ENCODE measurements at regions not wholly inside any gene's neighbourhood (a gene's known extent, or its start where the extent isn't known, plus 50 kb on each side); places are given as distances from the start of the nearest gene placed in this dataset.
A peak's percentile ranks its signal among the peaks of the same experiment; 100 is the strongest.

DNA sequence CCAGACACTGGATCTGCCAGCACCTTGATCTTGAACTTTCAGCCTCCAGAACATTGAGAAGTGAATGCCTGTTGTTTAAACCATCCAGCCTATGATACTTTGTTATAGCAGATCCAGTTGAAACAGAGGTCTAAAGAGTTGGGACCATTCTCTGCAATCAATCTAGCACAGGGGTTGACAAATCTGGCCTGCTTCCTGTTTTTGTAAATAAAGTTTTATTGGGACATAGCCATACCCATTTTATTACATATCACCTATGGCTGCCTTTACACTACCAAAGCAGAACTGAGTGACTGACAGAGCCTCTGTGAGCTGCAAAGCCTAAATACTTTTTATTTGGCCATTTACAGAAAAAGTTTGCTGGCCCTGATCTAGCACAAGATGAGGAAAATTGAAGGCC is 62.0 kb downstream of the BARX1 start:
- Histone ChIP-seq H3K4me1 (ENCODE audit: control insufficient read depth in 2 of 2, insufficient read depth in 2 of 2, low read length in 2 of 2) (peaks cover 0 to 16% of the 10 kb centered on the region in 2 donors), H3K4me3 (ENCODE audit: low read length) (no peak overlapping the region), H3K27ac (ENCODE audit: low read depth, low read length) (no peak overlapping the region), H3K9me3 (ENCODE audit: control insufficient read depth in 2 of 3, low read length in 3 of 3) (peaks cover 0 to 7% (median 0%) of the 10 kb centered on the region in 3 experiments), H3K36me3 (ENCODE audit: control insufficient read depth in 2 of 3, insufficient read depth in 3 of 3, low read length in 3 of 3) (no peaks in the 10 kb centered on the region), H3K27me3 (ENCODE audit: control insufficient read depth in 2 of 2, insufficient read depth in 2 of 2, low read length in 2 of 2) (no peaks in the 10 kb centered on the region)
- DNase-seq (no peak), ATAC-seq (no peak)
- Mint-ChIP-seq H3K4me3 (no peak overlapping the region), H3K27me3 (peaks cover 0 to 7% (median 0%) of the 10 kb centered on the region in 5 donors), H3K4me1 (peaks cover 10 to 25% (median 15%) of the 10 kb centered on the region in 7 donors), H3K9me3 (peaks cover 0 to 21% (median 10%) of the 10 kb centered on the region in 11 donors), H3K27ac (peak overlapping the region in 1 of 9 donors; percentile 47), H3K36me3 (peaks cover under 1 to 8% (median 4%) of the 10 kb centered on the region in 5 donors)
- ChIA-PET CTCF (no interaction called here), POLR2A (no interaction called here)
- intact Hi-C loops (cut with micrococcal nuclease) = no loop called here

DNA sequence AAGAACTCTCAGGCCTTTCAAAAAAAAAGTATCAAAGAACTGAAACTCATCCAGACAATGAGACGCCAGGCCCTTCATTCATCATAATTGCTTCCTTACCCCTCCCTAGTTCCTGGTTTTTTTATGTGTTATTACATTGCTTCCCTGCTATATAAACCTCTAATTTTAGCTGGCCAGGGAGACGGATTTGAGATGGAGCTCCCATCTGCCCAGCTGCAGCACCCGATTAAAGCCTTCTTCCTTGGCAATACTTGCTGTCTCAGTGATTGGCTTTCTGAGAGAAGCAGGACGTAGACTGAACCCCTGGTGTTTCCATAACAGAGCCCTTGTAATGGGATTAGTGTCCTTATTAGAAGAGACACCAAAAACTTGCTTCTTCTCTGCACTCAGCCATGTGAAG is 62.4 kb downstream of the BARX1 start:
- POLR2A ChIA-PET = no interaction called here
- Histone ChIP-seq H3K27ac (ENCODE audit: low read depth, low read length) (no peak overlapping the region), H3K9me3 (ENCODE audit: control insufficient read depth in 2 of 3, low read length in 3 of 3) (peaks cover 0 to 7% (median 0%) of the 10 kb centered on the region in 3 experiments), H3K27me3 (ENCODE audit: control insufficient read depth in 2 of 2, insufficient read depth in 2 of 2, low read length in 2 of 2) (no peaks in the 10 kb centered on the region), H3K4me3 (ENCODE audit: low read length) (no peak overlapping the region), H3K4me1 (ENCODE audit: control insufficient read depth in 2 of 2, insufficient read depth in 2 of 2, low read length in 2 of 2) (peaks cover 0 to 11% of the 10 kb centered on the region in 2 donors), H3K36me3 (ENCODE audit: control insufficient read depth in 2 of 3, insufficient read depth in 3 of 3, low read length in 3 of 3) (no peaks in the 10 kb centered on the region)
- Mint-ChIP-seq H3K27me3 (peaks cover 0 to 7% (median 0%) of the 10 kb centered on the region in 5 donors), H3K27ac (peak overlapping the region in 2 of 9 donors; percentile 47 to 67), H3K4me3 (no peak overlapping the region), H3K4me1 (peaks cover 6 to 20% (median 11%) of the 10 kb centered on the region in 7 donors), H3K9me3 (peaks cover 0 to 21% (median 10%) of the 10 kb centered on the region in 11 donors), H3K36me3 (peaks cover 0 to 8% (median 4%) of the 10 kb centered on the region in 5 donors)
- DNase-seq (no peak), ATAC-seq (no peak)
- intact Hi-C loops (cut with micrococcal nuclease) = no loop called here
- CTCF ChIA-PET = no interaction called here

- H3K9me3 ChIP-seq (ENCODE audit: control insufficient read depth in 2 of 3, low read length in 3 of 3) = peaks cover 0 to 7% (median 0%) of the 10 kb centered on the region in 3 experiments
- intact Hi-C loops (cut with micrococcal nuclease) = no loop called here
- H3K27ac ChIP-seq (ENCODE audit: low read depth, low read length) = no peak overlapping the region
- Mint-ChIP-seq H3K27me3 (peaks cover 0 to 13% (median 3%) of the 10 kb centered on the region in 5 donors), H3K27ac (no peak overlapping the region), H3K4me3 (no peak overlapping the region), H3K4me1 (peaks cover 0 to 11% (median 1%) of the 10 kb centered on the region in 7 donors), H3K9me3 (peaks cover 7 to 27% (median 12%) of the 10 kb centered on the region in 11 donors), H3K36me3 (peaks cover 0 to 11% (median 5%) of the 10 kb centered on the region in 5 donors)
- ChIA-PET POLR2A (interaction anchor here (0.5 kb wide), 1 partner anchor 747 kb away, joined by 3 read pairs; no protein-coding TSS in a partner anchor), CTCF (no interaction called here)
- ATAC-seq (no peak), DNase-seq (no peak)
- H3K36me3 ChIP-seq (ENCODE audit: control insufficient read depth in 2 of 3, insufficient read depth in 3 of 3, low read length in 3 of 3) = no peaks in the 10 kb centered on the region
- peaks cover 0 to 1% of the 10 kb centered on the region in 2 donors for H3K4me1 ChIP-seq (ENCODE audit: control insufficient read depth in 2 of 2, insufficient read depth in 2 of 2, low read length in 2 of 2)
- H3K4me3 ChIP-seq (ENCODE audit: low read length) = no peak overlapping the region
- H3K27me3 ChIP-seq (ENCODE audit: control insufficient read depth in 2 of 2, insufficient read depth in 2 of 2, low read length in 2 of 2) = no peaks in the 10 kb centered on the region
These were observed 63.4 kb downstream of the BARX1 start for GRCh38 chr9:93891549-93892310.

GRCh38 chr9:93891050-93891449 is 64.1 kb downstream of the BARX1 start:
- peaks cover 0 to 14% (median 5%) of the 10 kb centered on the region in 5 donors for H3K36me3 Mint-ChIP-seq
- H3K4me1 Mint-ChIP-seq = peaks cover 0 to 10% (median 0%) of the 10 kb centered on the region in 7 donors
- intact Hi-C loops (cut with micrococcal nuclease) = no loop called here
- H3K27ac Mint-ChIP-seq = no peak overlapping the region
- POLR2A ChIA-PET = no interaction called here
- Histone ChIP-seq H3K4me3 (ENCODE audit: low read length) (no peak overlapping the region), H3K27me3 (ENCODE audit: control insufficient read depth in 2 of 2, insufficient read depth in 2 of 2, low read length in 2 of 2) (no peaks in the 10 kb centered on the region), H3K9me3 (ENCODE audit: control insufficient read depth in 2 of 3, low read length in 3 of 3) (peaks cover 0 to 7% (median 0%) of the 10 kb centered on the region in 3 experiments), H3K4me1 (ENCODE audit: control insufficient read depth in 2 of 2, insufficient read depth in 2 of 2, low read length in 2 of 2) (no peaks in the 10 kb centered on the region), H3K27ac (ENCODE audit: low read depth, low read length) (no peak overlapping the region), H3K36me3 (ENCODE audit: control insufficient read depth in 2 of 3, insufficient read depth in 3 of 3, low read length in 3 of 3) (no peaks in the 10 kb centered on the region)
- CTCF ChIA-PET = no interaction called here
- DNase-seq (peak in 1 of 9 donors; percentile 13), ATAC-seq (no peak)
- peaks cover 7 to 29% (median 12%) of the 10 kb centered on the region in 11 donors for H3K9me3 Mint-ChIP-seq
- H3K4me3 Mint-ChIP-seq = no peak overlapping the region
- H3K27me3 Mint-ChIP-seq = peaks cover 0 to 13% (median 3%) of the 10 kb centered on the region in 5 donors

GRCh38 chr9:93890436-93890935 is 64.7 kb downstream of the BARX1 start:
- peaks cover 0 to 5% (median 0%) of the 10 kb centered on the region in 7 donors for H3K4me1 Mint-ChIP-seq
- CTCF ChIA-PET = no interaction called here
- Histone ChIP-seq H3K9me3 (ENCODE audit: control insufficient read depth in 2 of 3, low read length in 3 of 3) (peaks cover 0 to 7% (median 0%) of the 10 kb centered on the region in 3 experiments), H3K4me3 (ENCODE audit: low read length) (no peak overlapping the region), H3K4me1 (ENCODE audit: control insufficient read depth in 2 of 2, insufficient read depth in 2 of 2, low read length in 2 of 2) (no peaks in the 10 kb centered on the region), H3K36me3 (ENCODE audit: control insufficient read depth in 2 of 3, insufficient read depth in 3 of 3, low read length in 3 of 3) (no peaks in the 10 kb centered on the region), H3K27me3 (ENCODE audit: control insufficient read depth in 2 of 2, insufficient read depth in 2 of 2, low read length in 2 of 2) (no peaks in the 10 kb centered on the region), H3K27ac (ENCODE audit: low read depth, low read length) (no peak overlapping the region)
- no peak overlapping the region for H3K4me3 Mint-ChIP-seq
- no peak for DNase-seq
- intact Hi-C loops (cut with micrococcal nuclease) = no loop called here
- peaks cover 0 to 14% (median 5%) of the 10 kb centered on the region in 5 donors for H3K36me3 Mint-ChIP-seq
- ATAC-seq = no peak
- POLR2A ChIA-PET = no interaction called here
- peaks cover 0 to 13% (median 3%) of the 10 kb centered on the region in 5 donors for H3K27me3 Mint-ChIP-seq
- no peak overlapping the region for H3K27ac Mint-ChIP-seq
- H3K9me3 Mint-ChIP-seq = peaks cover 7 to 29% (median 12%) of the 10 kb centered on the region in 11 donors

- H3K4me1 Mint-ChIP-seq = peaks cover 0 to 4% (median 0%) of the 10 kb centered on the region in 7 donors
- no peak overlapping the region for H3K4me3 ChIP-seq (ENCODE audit: low read length)
- H3K36me3 ChIP-seq (ENCODE audit: control insufficient read depth in 2 of 3, insufficient read depth in 3 of 3, low read length in 3 of 3) = no peaks in the 10 kb centered on the region
- no peak overlapping the region for H3K4me3 Mint-ChIP-seq
- H3K27ac ChIP-seq (ENCODE audit: low read depth, low read length) = no peak overlapping the region
- POLR2A ChIA-PET = no interaction called here
- no peaks in the 10 kb centered on the region for H3K4me1 ChIP-seq (ENCODE audit: control insufficient read depth in 2 of 2, insufficient read depth in 2 of 2, low read length in 2 of 2)
- peaks cover 3 to 17% (median 6%) of the 10 kb centered on the region in 11 donors for H3K9me3 Mint-ChIP-seq
- peaks cover 8 to 20% (median 13%) of the 10 kb centered on the region in 5 donors for H3K27me3 Mint-ChIP-seq
- CTCF ChIA-PET = no interaction called here
- H3K36me3 Mint-ChIP-seq = peaks cover 0 to 10% (median 2%) of the 10 kb centered on the region in 5 donors
- ATAC-seq (no peak), DNase-seq (no peak)
- peaks cover 0 to under 1% (median 0%) of the 10 kb centered on the region in 3 experiments for H3K9me3 ChIP-seq (ENCODE audit: control insufficient read depth in 2 of 3, low read length in 3 of 3)
- H3K27me3 ChIP-seq (ENCODE audit: control insufficient read depth in 2 of 2, insufficient read depth in 2 of 2, low read length in 2 of 2) = no peaks in the 10 kb centered on the region
- intact Hi-C loops (cut with micrococcal nuclease) = no loop called here
- H3K27ac Mint-ChIP-seq = no peak overlapping the region
These were observed 68.2 kb downstream of the BARX1 start for GRCh38 chr9:93886911-93887310.
